Neural cell (in vitro differentiated cells): ENCODE measurements at regions not wholly inside any gene's neighbourhood (a gene's known extent, or its start where the extent isn't known, plus 50 kb on each side); places are given as distances from the start of the nearest gene placed in this dataset.

Experiments used
- EP300 ChIP-seq: fragments of 450-650 bp; conservative IDR thresholded peaks from 2 replicates; pipeline ENCODE4 v1.6.1; 2014; ENCODE audit warnings: antibody characterized with exemption, mild to moderate bottlenecking, moderate library complexity; ENCODE audit not compliant: poor library complexity, severe bottlenecking
- EZH2 ChIP-seq: fragments of 200-600, 300-800 bp; shearing (Covaris generic), sonication (generic); IDR thresholded peaks from 2 replicates; pipeline ENCODE4 v1.6.1; 2014; ENCODE audit warnings: antibody characterized with exemption, low read length, borderline replicate concordance, mild to moderate bottlenecking; ENCODE audit not compliant: insufficient read depth, poor library complexity, severe bottlenecking
- MXI1 ChIP-seq: fragments of 450-650 bp; conservative IDR thresholded peaks from 2 replicates; pipeline ENCODE4 v1.6.1; 2014; ENCODE audit warnings: antibody characterized with exemption, mild to moderate bottlenecking; ENCODE audit not compliant: poor library complexity, severe bottlenecking
- POLR2AphosphoS5 ChIP-seq: IDR thresholded peaks from 2 replicates; pipeline ENCODE4 v1.6.1; 2012
- RAD21 ChIP-seq: fragments of 450-650 bp; conservative IDR thresholded peaks from 2 replicates; pipeline ENCODE4 v1.6.1; 2014; ENCODE audit warnings: antibody characterized with exemption, mild to moderate bottlenecking, moderate library complexity
- SMC3 ChIP-seq: fragments of 450-650 bp; conservative IDR thresholded peaks from 2 replicates; pipeline ENCODE4 v1.6.1; 2014; ENCODE audit warnings: antibody characterized with exemption, mild to moderate bottlenecking, moderate library complexity; ENCODE audit not compliant: poor library complexity
- TAF1 ChIP-seq: IDR thresholded peaks from 2 replicates; pipeline ENCODE4 v1.6.1; 2012; ENCODE audit warnings: low read depth
- TF ChIP-seq, protein P1 (sequence below): fragments of 450-650 bp; IDR thresholded peaks from 2 replicates; pipeline ENCODE4 v1.5.1; 2014; ENCODE audit warnings: antibody characterized with exemption, mild to moderate bottlenecking, moderate library complexity; ENCODE audit not compliant: poor library complexity, severe bottlenecking
- TF ChIP-seq, protein P2 (sequence below): IDR thresholded peaks from 2 replicates; pipeline ENCODE4 v1.6.1; 2012; ENCODE audit warnings: borderline replicate concordance

DNA sequence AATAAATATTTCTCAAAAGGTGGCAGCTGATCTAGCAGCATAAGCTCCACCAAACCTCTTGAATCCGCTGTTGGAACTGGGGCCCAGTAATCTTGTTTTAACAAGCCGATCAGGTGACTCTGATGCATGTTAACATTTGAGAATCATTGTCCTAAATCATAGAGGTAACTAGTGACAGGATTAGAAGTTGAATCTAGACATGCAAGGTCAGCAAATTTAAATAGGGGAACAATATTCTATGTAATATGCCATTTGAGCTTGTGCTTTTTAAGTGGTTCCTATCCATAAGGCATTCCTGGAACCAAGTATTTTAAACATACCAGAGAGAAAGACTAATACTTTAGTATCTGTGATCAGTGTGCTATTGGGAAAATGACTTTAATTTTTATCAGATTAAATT is 412.8 kb downstream of the PYDC2 start:
- TF ChIP-seq, protein P1, sequence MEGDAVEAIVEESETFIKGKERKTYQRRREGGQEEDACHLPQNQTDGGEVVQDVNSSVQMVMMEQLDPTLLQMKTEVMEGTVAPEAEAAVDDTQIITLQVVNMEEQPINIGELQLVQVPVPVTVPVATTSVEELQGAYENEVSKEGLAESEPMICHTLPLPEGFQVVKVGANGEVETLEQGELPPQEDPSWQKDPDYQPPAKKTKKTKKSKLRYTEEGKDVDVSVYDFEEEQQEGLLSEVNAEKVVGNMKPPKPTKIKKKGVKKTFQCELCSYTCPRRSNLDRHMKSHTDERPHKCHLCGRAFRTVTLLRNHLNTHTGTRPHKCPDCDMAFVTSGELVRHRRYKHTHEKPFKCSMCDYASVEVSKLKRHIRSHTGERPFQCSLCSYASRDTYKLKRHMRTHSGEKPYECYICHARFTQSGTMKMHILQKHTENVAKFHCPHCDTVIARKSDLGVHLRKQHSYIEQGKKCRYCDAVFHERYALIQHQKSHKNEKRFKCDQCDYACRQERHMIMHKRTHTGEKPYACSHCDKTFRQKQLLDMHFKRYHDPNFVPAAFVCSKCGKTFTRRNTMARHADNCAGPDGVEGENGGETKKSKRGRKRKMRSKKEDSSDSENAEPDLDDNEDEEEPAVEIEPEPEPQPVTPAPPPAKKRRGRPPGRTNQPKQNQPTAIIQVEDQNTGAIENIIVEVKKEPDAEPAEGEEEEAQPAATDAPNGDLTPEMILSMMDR: no peak
- TF ChIP-seq POLR2AphosphoS5 (no peak), EZH2 (no peak), SMC3 (no peak), MXI1 (no peak), EP300 (no peak), TAF1 (no peak), RAD21 (no peak)
- TF ChIP-seq, protein P2, sequence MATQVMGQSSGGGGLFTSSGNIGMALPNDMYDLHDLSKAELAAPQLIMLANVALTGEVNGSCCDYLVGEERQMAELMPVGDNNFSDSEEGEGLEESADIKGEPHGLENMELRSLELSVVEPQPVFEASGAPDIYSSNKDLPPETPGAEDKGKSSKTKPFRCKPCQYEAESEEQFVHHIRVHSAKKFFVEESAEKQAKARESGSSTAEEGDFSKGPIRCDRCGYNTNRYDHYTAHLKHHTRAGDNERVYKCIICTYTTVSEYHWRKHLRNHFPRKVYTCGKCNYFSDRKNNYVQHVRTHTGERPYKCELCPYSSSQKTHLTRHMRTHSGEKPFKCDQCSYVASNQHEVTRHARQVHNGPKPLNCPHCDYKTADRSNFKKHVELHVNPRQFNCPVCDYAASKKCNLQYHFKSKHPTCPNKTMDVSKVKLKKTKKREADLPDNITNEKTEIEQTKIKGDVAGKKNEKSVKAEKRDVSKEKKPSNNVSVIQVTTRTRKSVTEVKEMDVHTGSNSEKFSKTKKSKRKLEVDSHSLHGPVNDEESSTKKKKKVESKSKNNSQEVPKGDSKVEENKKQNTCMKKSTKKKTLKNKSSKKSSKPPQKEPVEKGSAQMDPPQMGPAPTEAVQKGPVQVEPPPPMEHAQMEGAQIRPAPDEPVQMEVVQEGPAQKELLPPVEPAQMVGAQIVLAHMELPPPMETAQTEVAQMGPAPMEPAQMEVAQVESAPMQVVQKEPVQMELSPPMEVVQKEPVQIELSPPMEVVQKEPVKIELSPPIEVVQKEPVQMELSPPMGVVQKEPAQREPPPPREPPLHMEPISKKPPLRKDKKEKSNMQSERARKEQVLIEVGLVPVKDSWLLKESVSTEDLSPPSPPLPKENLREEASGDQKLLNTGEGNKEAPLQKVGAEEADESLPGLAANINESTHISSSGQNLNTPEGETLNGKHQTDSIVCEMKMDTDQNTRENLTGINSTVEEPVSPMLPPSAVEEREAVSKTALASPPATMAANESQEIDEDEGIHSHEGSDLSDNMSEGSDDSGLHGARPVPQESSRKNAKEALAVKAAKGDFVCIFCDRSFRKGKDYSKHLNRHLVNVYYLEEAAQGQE: no peak
